COLO668 (cell line): ENCODE measurements at regions not wholly inside any gene's neighbourhood (a gene's known extent, or its start where the extent isn't known, plus 50 kb on each side); places are given as distances from the start of the nearest gene placed in this dataset.

ENCODE experiments used
- DNase-seq: peaks from one replicate; lab custom pipeline; 2025; ENCODE audit not compliant: unreplicated experiment; lab: John Stamatoyannopoulos, UW

- no peak for DNase-seq
Observed at GRCh38 chr12:114302606-114303315, 103.2 kb downstream of the TBX5 start.

GRCh38 chr12:114302117-114302516, 103.8 kb downstream of the TBX5 start:
- DNase-seq, result no peak

- no peak for DNase-seq
Observed at GRCh38 chr12:114294303-114294685, 111.7 kb downstream of the TBX5 start.

DNA sequence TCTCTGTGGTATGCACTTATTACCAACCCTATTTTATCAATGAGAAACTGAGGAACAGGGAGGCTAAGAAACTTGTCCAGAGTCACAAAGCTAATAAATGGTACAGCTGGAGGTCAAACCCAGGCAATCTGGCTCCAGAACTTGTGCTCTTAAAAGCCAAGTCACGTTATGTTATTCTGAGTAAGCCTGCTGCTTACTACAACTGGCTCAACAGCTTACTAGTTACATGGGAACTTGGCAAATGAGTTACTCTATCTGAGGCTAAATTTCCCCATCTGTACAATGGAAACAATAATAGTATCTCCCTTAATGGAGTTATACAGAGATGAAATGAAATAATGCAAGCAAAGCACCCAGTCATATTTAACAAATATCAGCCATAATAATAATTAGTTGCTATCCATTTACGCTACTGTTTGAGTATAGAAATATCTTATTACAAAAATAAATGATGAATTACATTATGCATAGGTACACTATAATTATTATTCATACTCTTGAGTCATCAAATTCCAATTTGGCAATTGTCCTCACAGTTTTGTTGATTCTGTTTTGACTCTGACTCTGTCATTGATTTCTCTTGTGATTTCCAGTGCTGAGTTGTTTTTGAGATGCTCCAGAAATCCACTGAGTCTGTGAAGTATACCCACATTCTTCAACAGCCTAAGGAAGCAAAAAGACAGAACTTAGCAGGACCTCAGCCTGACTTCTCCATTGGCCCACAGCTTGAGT, 112.2 kb downstream of the TBX5 start:
- no peak for DNase-seq

- no peak for DNase-seq
Observed at GRCh38 chr12:114293073-114293472, 112.9 kb downstream of the TBX5 start.

DNA sequence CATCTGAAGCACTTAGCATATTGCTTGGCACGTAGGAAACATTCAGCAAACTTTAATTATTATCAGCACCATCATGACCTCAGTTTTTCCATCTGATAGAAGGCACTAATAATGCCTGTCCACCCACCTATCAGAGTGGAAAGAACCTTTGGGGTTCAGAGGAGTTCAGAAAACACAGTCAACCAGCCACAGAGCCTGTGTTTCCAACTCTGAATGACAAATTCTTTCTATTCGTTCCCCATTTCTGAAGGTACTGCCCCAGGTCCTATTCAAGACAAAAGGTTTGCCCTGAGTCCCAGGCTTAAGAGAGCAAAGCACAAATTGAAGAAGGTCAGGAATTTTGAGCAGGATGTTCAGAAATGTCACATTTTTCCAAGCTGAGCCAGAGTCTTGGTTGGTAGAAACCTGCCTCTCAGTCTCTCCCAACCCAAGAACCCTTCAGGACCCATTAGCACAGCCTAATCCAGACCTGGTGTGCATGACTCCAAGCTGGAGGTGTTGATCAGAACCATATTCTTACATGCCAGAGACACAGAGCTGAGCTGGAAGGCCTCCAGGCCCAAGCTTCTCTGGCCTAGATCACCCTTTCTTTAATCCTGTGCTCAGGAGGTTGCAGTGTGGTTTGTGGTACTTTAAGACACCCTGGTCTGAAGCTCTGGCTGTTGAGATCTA, 114.4 kb downstream of the TBX5 start:
- DNase-seq, result no peak

DNA sequence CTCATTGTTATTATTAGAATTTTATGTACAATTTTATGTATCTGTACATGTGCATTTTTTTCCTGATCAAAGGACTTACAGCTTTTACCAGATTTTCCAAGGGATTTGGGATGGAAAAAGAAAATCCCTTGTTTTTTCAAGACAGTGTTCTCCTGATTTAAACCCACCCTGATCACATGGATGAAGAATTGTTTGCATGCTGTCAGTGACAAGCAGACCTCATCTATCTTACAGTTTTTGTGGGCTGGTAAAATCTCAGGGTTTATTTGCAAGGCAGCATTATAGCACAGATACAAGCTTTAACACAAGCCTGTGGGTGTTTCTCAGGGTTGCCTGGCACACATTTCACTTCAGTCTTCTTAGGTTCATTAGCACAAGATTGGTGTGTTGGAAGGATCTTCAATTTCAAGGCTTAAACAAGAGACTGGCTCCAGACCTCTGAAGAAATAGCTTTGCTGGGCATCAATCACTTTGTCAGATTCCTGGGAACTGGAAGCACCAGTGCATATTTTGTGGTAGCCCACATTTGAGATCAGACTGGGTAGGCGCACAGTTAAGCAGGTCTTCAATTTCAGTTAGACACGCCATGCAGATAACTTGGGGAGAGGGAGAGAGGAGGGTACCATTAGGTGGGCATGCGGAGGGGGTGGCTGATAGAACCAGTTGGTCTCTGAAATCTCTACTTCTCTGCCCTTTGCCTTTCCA, 118.0 kb downstream of the TBX5 start:
- DNase-seq, result no peak

DNA sequence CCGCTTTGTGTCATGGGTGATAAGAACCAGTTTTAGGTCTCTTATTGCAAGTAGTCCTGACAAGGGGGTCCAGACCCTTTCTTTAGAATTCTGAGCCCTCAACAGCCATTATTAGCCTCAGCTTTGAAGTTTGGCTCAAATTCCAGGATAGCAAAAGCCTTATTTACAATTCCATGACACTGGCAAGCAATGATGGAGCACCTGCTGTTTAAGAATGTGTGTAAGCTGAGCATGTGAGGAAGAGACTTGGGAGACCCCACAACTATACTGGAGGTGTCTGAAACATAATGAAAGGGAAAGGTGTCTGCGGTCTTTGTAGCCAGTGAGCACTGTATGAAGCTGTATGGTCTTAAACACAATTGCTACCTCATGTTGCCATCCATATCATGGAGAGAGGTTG, 119.8 kb downstream of the TBX5 start:
- DNase-seq, result no peak

DNA sequence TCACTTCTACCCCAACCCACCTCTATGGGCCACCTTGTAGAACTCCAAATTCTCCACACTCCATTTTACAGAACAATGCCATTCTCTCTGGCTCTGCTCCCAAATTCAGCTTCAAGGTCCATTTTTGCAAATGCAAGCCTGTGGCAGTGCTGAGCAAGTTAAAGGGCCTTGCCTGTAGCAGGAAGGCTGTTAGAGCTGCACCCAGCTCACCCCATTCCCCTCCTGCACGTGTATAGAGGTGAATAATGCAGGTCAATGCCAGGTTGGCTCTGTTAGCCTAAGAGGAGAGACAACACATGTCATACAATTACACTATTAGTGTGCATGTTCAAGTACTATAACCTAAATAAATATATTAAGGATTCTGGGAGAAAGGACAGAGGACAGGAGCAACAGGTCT, 120.4 kb downstream of the TBX5 start:
- DNase-seq, result no peak

DNA sequence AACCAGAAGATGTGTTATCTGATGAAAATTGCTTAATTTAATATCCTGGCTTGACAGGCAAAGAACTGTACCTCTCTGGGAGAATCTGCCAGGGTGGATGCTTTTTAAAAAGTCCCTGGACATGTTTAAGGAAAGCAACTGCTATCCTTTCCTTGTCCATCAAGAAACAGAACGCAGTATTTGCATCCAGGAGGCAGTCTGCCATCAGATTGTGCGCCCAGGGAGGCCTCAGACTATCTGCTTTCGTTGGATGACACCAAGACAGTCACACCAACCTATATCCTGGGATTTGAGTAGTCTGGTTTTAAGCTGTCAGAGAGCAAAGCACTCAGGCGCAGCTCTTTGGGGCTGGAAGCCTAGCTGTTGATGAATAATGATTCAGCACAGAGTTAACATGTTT, 121.9 kb downstream of the TBX5 start:
- no peak for DNase-seq

GRCh38 chr12:114275932-114276785, 129.8 kb downstream of the TBX5 start:
- no peak for DNase-seq

DNA sequence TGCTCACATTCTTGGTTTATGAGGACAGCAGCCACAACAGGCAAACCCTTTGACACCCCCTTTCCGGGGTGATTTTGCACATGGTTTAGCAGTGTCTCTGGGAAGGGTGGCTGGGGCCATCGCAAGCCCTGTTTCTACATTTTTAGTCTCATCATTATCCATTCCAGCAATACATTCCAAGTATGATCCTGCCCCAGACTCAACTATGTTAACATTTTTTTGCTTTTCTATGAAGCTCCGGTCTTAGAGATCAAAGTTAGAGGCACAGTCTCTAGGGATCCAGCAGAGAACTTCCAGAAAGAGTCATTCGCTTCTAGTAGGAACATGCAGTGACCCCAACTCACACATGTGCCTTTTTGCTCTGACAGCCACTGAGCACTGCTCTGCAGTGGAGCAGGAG, 130.9 kb downstream of the TBX5 start:
- no peak for DNase-seq

DNA sequence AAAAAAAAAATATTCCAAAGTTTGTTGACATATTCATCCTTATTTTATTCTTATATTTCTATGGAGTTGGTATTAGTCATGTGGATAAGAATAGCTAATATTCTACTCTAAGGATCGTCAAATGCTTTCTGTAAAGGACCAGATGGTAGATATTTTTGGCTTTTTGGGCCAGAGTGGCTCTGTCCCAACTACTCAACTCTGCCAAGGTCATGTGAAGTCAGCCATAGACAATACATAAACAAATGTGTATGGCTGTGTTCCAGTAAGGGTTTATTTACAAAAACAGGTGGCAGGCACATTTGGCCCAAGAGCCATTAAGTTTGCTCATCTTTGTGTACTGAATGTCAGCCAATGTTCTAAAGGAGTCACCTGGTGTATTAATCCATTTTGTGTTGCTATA, 131.8 kb downstream of the TBX5 start:
- DNase-seq, result no peak

DNA sequence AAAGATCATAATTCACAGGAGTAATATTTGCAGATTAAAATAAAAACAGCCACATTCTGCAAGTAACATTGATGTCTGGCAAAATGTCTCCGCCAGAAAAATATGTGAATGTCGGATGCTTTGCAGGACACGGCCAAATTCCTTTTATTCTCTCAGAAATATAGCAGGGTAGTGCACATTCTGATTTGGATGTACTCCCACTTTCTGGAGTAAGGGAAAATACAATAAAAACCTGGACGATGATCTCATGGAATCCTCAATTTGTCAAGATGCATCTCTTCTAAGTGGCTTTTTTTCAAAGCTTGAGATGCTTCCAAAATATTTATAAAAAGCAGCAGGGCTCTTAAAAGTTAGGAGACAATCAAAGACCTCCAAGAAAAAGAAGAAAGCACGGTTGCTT, 133.3 kb downstream of the TBX5 start:
- DNase-seq, result no peak

DNA sequence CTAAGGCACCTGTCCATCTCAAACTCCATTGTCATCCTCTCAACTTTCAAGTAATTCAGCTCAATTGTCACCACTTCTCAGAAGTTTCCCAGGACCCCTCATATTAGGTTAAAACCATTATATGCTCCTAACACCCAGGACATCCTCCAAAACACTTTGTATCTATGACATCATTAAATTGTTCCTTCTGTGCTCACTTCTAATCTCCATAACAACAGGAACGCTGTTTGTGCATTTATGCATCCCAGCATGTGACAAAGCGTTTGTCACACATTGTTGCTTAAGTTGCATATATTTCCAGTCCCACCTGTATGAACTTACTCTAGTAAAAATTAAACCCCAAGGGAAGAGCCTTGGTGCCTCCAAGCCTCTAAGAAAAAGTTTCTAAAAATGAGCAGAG, 133.9 kb downstream of the TBX5 start:
- no peak for DNase-seq

GRCh38 chr12:114269153-114269552, 136.8 kb downstream of the TBX5 start:
- no peak for DNase-seq

GRCh38 chr12:114266536-114266935, 139.4 kb downstream of the TBX5 start:
- DNase-seq, result no peak

GRCh38 chr12:114265036-114265435, 140.9 kb downstream of the TBX5 start:
- DNase-seq, result no peak

GRCh38 chr12:114263056-114263805, 142.7 kb downstream of the TBX5 start:
- DNase-seq, result no peak

DNA sequence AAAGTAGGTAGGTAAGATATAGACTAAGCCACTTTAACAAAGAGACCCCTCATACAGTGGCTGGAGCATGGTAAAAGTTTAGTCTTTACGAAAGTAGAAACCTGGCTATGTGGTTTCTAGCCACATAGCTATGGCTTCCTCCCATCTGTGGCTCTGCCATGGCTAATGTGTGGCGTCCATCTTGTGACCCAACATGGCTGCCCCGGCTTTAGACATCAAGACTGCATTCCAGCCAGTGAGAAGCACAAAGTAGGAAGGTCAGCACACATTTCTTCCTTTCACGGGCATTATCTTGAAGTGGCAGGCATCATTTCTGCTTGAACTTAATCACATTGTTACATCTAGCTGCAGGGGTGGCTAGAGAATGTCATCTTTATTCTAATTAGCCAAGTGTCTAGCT, 148.3 kb downstream of the TBX5 start:
- no peak for DNase-seq
